Choroid plexus epithelial cell (primary cell): ENCODE measurements at regions not wholly inside any gene's neighbourhood (a gene's known extent, or its start where the extent isn't known, plus 50 kb on each side); places are given as distances from the start of the nearest gene placed in this dataset.

ENCODE experiments used
- DNase-seq: peaks from one replicate; pipeline ENCODE4 v3.0.0-alpha.2; 2010; ENCODE audit warnings: low read depth
- H3K4me3 ChIP-seq: 2 replicates; pipeline ENCODE4 v1.5.1; 2011; ENCODE audit warnings: low read depth, mild to moderate bottlenecking, control low read depth, low read length, moderate library complexity
- TF ChIP-seq, protein P1 (sequence below): conservative IDR thresholded peaks from 2 replicates; pipeline ENCODE4 v1.5.1; 2011; ENCODE audit warnings: low read depth, mild to moderate bottlenecking, control low read depth, inconsistent platforms, low read length, moderate library complexity

DNA sequence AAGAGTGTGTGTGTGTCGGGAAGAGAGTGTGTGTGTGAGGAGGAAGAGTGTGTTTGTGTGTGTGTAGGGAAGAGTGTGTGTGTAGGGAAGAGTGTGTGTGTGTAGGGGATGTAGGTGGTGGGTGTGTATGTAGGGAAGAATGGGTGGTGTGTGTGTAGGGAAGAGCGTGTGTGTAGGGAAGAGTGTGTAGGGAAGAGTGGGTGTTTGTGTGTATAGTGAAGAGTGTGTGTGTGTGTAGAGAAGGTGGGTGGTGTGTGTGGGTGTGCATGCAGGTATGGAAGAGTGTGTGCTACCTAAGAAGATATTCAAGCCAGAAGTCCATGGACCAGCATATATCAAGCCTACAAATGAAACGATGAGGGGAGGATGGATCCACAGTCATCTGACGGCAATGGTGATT, 265.8 kb downstream of the FGF9 start:
- TF ChIP-seq, protein P1, sequence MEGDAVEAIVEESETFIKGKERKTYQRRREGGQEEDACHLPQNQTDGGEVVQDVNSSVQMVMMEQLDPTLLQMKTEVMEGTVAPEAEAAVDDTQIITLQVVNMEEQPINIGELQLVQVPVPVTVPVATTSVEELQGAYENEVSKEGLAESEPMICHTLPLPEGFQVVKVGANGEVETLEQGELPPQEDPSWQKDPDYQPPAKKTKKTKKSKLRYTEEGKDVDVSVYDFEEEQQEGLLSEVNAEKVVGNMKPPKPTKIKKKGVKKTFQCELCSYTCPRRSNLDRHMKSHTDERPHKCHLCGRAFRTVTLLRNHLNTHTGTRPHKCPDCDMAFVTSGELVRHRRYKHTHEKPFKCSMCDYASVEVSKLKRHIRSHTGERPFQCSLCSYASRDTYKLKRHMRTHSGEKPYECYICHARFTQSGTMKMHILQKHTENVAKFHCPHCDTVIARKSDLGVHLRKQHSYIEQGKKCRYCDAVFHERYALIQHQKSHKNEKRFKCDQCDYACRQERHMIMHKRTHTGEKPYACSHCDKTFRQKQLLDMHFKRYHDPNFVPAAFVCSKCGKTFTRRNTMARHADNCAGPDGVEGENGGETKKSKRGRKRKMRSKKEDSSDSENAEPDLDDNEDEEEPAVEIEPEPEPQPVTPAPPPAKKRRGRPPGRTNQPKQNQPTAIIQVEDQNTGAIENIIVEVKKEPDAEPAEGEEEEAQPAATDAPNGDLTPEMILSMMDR: no peak
- no peak overlapping the region for H3K4me3 ChIP-seq
- DNase-seq: no peak

DNA sequence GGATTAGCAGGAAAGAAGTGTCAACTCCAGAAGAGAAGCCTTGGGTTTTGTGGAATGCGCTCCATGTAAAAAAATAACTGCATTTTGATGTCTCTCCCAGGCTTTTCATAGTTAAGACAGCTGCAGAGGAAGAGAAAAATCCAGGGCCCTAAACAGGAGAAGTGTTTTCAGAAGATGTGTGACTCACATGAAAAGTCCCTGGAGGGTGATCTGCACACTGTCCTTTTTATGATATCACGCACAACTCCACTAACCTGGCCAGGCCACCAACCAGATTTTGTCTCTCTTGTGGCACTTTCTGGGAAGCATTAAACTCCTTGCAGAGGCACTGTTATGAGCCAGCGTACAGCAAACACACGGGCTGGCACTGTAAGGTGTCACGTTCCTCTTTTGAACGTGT, 267.3 kb downstream of the FGF9 start:
- H3K4me3 ChIP-seq: no peak overlapping the region
- DNase-seq: no peak
- TF ChIP-seq, protein P1: no peak

DNA sequence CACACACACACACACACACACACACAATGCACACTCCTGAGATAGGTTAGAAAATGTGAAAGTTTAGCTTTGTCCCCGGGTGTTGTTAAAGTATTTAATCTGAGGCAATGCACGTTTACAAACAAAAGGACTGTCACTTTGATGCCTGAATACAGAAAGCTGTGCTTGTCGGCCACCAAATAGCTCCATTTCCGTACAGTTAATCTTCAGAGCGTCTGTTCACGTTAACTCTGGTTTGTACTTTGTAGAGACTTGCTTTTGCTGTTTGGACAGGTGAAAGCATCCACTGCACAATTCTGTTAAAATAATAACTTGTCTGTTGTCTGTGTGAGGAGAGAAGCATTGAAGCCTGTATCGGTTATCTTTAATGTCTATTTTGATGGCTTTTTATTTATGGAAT, 267.8 kb downstream of the FGF9 start:
- TF ChIP-seq, protein P1: no peak
- no peak for DNase-seq
- H3K4me3 ChIP-seq: no peak overlapping the region

DNA sequence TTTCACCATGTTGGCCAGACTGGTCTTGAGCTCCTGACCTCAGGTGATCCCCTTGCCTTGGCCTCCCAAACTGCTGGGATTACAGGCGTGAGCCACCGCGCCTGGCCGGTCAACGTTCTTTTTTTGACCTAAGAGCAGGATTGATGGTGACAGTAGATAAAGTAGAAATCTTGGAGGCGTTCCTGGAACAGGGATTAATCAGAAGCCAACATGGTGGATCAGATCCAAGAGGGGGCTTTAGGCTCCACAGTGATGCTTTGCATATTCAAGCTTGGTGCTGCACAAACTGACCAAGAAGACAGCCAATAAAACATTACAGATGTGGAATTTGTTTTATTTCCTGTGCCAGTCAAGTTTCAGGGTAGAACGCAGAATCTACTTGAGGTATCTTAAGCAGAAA, 271.2 kb downstream of the FGF9 start:
- TF ChIP-seq, protein P1: no peak
- no peak overlapping the region for H3K4me3 ChIP-seq
- DNase-seq: no peak

DNA sequence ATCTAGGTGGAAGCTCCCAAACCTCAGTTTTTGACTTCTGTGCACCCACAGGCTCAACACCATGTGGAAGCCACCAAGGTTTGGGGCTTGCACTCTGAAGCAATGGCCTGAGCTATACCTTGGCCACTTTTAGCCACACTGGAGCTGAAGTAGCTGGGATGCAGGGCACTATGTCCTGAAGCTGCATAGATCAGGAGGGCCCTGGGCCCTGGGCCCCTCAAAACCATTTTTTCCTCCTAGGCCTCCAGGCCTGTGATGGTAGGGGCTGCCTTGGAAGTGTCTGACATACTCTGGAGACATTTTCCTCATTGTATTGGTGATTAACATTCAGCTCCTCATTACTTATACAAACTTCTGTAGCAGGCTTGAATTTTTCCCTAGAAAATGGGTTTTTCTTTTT, 273.7 kb downstream of the FGF9 start:
- DNase-seq: no peak
- TF ChIP-seq, protein P1: no peak
- no peak overlapping the region for H3K4me3 ChIP-seq

DNA sequence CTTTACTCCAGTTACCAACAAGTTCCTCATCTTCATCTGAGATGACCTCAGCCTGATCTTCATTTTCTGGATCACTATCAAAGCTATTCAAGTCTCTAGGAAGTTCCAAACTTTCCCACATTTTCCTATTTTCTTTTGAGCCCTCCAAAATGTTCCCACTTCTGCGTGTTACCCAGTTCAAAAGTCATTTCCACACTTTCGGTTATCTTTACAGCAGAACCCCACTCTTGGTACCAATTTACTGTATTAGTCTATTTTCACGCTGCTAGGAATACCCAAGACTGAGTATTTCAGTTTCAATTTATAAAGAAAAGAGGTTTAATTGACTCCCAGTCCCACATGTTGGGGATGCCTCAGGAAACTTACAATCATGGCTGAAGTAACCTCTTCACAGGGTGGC, 274.3 kb downstream of the FGF9 start:
- TF ChIP-seq, protein P1: no peak
- DNase-seq: no peak
- H3K4me3 ChIP-seq: no peak overlapping the region

DNA sequence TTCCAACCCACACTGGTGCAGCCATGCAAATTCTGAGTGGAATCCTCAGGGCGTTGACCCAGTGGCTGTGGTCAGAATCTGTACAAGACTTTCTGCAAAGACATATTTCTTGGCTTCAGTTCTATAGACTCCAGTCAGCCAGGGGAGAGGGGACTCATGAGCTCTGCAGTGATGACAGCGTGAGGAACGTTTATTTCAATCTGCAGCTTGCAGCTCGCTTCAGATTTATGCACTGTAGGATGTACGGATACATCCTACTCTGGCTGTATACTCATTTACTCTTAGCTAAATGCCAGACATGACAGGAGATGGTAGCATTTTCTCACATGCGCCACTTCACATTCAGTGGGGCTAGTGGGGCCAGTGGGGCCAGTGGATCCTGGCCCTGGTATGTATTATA, 276.1 kb downstream of the FGF9 start:
- no peak for DNase-seq
- TF ChIP-seq, protein P1: no peak
- no peak overlapping the region for H3K4me3 ChIP-seq
